ENCODE measurements at regions not wholly inside any gene's neighbourhood (a gene's known extent, or its start where the extent isn't known, plus 50 kb on each side); places are given as distances from the start of the nearest gene placed in this dataset.

DNA sequence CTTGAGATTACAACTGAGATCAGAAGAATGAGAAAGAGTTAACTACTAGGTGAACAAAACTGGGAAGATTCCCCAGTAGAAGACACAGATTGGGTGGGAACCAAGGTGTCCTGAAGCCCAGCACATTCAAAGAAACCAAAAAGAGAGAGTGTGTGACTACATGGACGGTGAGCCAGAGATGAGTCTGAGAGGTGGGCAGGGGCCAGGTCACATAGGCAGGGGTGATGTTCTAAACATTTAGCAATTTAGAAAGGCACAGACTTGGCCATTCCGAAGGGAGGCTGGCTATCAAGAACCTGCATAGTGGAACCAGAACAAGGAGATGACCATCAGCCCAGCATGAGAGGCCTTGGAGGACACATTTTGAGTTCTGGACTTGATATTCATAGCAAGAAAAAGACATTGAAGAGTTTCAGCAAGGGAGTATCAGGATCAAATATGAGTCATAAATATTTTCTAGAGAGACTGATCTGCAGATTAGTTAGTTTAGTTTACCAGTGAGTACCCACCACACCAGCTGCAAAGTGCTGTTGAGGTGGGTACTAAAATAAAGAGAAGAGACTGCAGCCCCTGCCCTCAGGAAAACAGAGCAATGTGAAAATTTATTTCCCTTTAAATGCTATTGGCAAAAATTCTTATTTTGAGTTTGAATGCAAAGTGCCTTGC lies 340.5 kb upstream of the PRDM1 start:
- H3K4me1 ChIP-seq (ENCODE audit: low read depth), result no peaks in the 10 kb centered on the region
- DNase-seq (no peak), ATAC-seq (no peak)
- intact Hi-C loops (cut with DNase I, micrococcal nuclease), result no loop called here
- no peaks in the 10 kb centered on the region for H3K36me3 ChIP-seq (ENCODE audit: low read depth)
- no peak for TF ChIP-seq CTCF (IDR thresholded peaks at IDR 0.05)
- no peaks in the 10 kb centered on the region for H3K9me3 ChIP-seq
- no peak overlapping the region for H3K4me3 ChIP-seq

DNA sequence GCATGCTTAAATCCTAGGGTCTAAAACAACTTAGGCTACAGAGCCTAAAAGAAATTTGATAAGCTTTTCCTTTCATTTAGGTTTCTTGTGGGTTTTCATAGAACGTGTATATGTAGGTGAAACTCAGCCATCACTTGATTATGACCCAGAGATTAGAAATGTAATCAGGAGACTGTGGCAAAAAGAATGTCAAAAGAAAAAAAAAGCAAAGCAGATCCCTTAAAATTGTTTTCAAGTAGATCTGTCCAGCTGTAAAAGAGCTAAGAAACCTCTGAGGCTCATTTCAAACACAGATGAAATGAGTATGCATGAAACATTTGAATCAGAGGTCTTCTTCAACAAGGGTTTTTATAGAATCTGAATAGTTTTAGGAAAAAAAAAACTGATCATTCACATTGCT lies 341.3 kb upstream of the PRDM1 start:
- intact Hi-C loops (cut with DNase I, micrococcal nuclease), result no loop called here
- H3K4me3 ChIP-seq, result no peak overlapping the region
- TF ChIP-seq CTCF (IDR thresholded peaks at IDR 0.05), result no peak
- ATAC-seq (no peak), DNase-seq (no peak)
- no peaks in the 10 kb centered on the region for H3K36me3 ChIP-seq (ENCODE audit: low read depth)
- H3K4me1 ChIP-seq (ENCODE audit: low read depth), result no peaks in the 10 kb centered on the region
- no peaks in the 10 kb centered on the region for H3K9me3 ChIP-seq

DNA sequence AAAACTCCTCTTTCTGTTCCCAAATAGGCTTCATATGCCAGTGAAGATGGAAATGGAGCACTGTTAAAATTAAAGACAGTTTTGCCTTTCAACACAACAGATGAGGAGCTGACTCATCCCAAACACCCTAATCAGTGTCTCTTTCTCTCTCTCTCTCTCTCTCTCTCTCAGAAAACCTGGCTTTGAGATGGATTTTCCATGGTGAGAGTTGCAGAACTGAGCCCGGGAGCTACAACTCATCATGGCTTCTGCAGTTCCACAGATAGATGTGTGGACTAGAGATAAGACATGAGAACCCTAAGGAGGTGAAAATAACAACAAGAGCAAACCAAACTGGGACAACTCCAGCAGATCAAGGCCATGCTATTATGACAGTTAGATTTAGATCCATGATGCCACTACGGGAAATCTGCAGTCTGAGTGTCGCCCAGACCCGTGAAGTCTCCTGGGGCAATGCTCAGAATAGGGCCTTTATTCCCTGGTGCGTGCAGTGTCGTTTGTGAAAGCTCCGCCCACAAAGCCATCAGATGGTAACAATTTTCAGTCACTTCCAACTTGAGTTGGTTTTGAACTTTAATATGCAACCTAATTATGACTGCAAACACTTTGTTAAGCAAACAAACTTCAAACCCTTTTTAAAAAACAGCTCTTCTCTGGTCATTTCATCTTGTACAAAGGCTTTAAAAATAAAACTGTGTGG lies 338.2 kb upstream of the PREP start:
- intact Hi-C loops (cut with DNase I, micrococcal nuclease), result no loop called here
- Histone ChIP-seq H3K9me3 (no peaks in the 10 kb centered on the region), H3K36me3 (ENCODE audit: low read depth) (no peaks in the 10 kb centered on the region), H3K4me3 (no peak overlapping the region), H3K4me1 (ENCODE audit: low read depth) (no peaks in the 10 kb centered on the region)
- ATAC-seq (no peak), DNase-seq (no peak)
- no peak for TF ChIP-seq CTCF (IDR thresholded peaks at IDR 0.05)

- no peak for TF ChIP-seq CTCF (IDR thresholded peaks at IDR 0.05)
- Histone ChIP-seq H3K9me3 (no peaks in the 10 kb centered on the region), H3K4me3 (no peak overlapping the region), H3K36me3 (ENCODE audit: low read depth) (no peaks in the 10 kb centered on the region), H3K4me1 (ENCODE audit: low read depth) (no peaks in the 10 kb centered on the region)
- ATAC-seq, result no peak
- DNase-seq, result no peak
- intact Hi-C loops (cut with DNase I, micrococcal nuclease), result loop anchor here in 1 of 2 donors (10.0 kb wide), 1 partner anchor 565 kb away; no protein-coding TSS in a partner anchor
Measured at GRCh38 chr6:105739764-105740163, 336.9 kb upstream of the PREP start.

- no peak for ATAC-seq
Measured at GRCh38 chr6:105733556-105734162, 330.8 kb upstream of the PREP start.

More at GRCh38 chr6:105733556-105734162, 330.8 kb upstream of the PREP start:
- DNase-seq, result peak in 1 of 3 donors; percentile 26
- intact Hi-C loops (cut with DNase I, micrococcal nuclease), result loop anchor here in 1 of 2 donors (10.0 kb wide), 1 partner anchor 571 kb away; no protein-coding TSS in a partner anchor
- no peaks in the 10 kb centered on the region for H3K36me3 ChIP-seq (ENCODE audit: low read depth)
- peak; percentile 41 for TF ChIP-seq CTCF (IDR thresholded peaks at IDR 0.05)
- H3K4me1 ChIP-seq (ENCODE audit: low read depth), result no peaks in the 10 kb centered on the region
- no peaks in the 10 kb centered on the region for H3K9me3 ChIP-seq
- H3K4me3 ChIP-seq, result no peak overlapping the region

All from mucosa of descending colon (tissue), 3 donors.